ENCODE measurements at regions not wholly inside any gene's neighbourhood (a gene's known extent, or its start where the extent isn't known, plus 50 kb on each side); places are given as distances from the start of the nearest gene placed in this dataset.

GRCh38 chrX:111003118-111003517, 92.9 kb upstream of the PAK3 start:
- DNase-seq (ENCODE audit: low read depth): no peak
- no peak overlapping the region for H3K4me3 ChIP-seq (ENCODE audit: low read depth, low read length)
- no peak for TF ChIP-seq CTCF (conservative IDR thresholded peaks at IDR 0.05; ENCODE audit: low read depth, low read length)

- H3K4me3 ChIP-seq (ENCODE audit: low read depth, low read length): no peak overlapping the region
- DNase-seq (ENCODE audit: low read depth): no peak
- peak; percentile 63 for TF ChIP-seq CTCF (conservative IDR thresholded peaks at IDR 0.05; ENCODE audit: low read depth, low read length)
Observed at GRCh38 chrX:110992611-110993010, 103.4 kb upstream of the PAK3 start.

GRCh38 chrX:110989869-110990268, 106.1 kb upstream of the PAK3 start:
- H3K4me3 ChIP-seq (ENCODE audit: low read depth, low read length): no peak overlapping the region
- no peak for TF ChIP-seq CTCF (conservative IDR thresholded peaks at IDR 0.05; ENCODE audit: low read depth, low read length)
- no peak for DNase-seq (ENCODE audit: low read depth)

- no peak for TF ChIP-seq CTCF (conservative IDR thresholded peaks at IDR 0.05; ENCODE audit: low read depth, low read length)
- DNase-seq (ENCODE audit: low read depth): no peak
- no peak overlapping the region for H3K4me3 ChIP-seq (ENCODE audit: low read depth, low read length)
Observed at GRCh38 chrX:110989447-110989846, 106.5 kb upstream of the PAK3 start.

GRCh38 chrX:110987292-110987691, 108.7 kb upstream of the PAK3 start:
- peak; percentile 13 for TF ChIP-seq CTCF (conservative IDR thresholded peaks at IDR 0.05; ENCODE audit: low read depth, low read length)
- no peak overlapping the region for H3K4me3 ChIP-seq (ENCODE audit: low read depth, low read length)
- DNase-seq (ENCODE audit: low read depth): no peak

- no peak for TF ChIP-seq CTCF (conservative IDR thresholded peaks at IDR 0.05; ENCODE audit: low read depth, low read length)
Observed at GRCh38 chrX:110985470-110985869, 110.5 kb upstream of the PAK3 start.

GRCh38 chrX:110983024-110983423, 113.0 kb upstream of the PAK3 start:
- DNase-seq (ENCODE audit: low read depth): no peak
- TF ChIP-seq CTCF (conservative IDR thresholded peaks at IDR 0.05; ENCODE audit: low read depth, low read length): no peak
- H3K4me3 ChIP-seq (ENCODE audit: low read depth, low read length): no peak overlapping the region

More at GRCh38 chrX:110985470-110985869, 110.5 kb upstream of the PAK3 start:
- no peak for DNase-seq (ENCODE audit: low read depth)
- no peak overlapping the region for H3K4me3 ChIP-seq (ENCODE audit: low read depth, low read length)
